Spleen (tissue), 11 donors: ENCODE measurements at regions not wholly inside any gene's neighbourhood (a gene's known extent, or its start where the extent isn't known, plus 50 kb on each side); places are given as distances from the start of the nearest gene placed in this dataset.
"Not testable (repeated sequence)": the region's sequence is repeated elsewhere in the genome, so short reads cannot be mapped to it uniquely, and the experiment has no call there.

Experiments used
- DNase-seq: peaks from one replicate; pipeline ENCODE4 v3.0.0-alpha.2; 2020
- H3K27ac ChIP-seq, 8 donors: fragments of 200-600 bp; sonication (generic) in 7 of 8; 1 replicate in 4 of 8; 2 replicates in 4 of 8; pipeline versions ENCODE4 v1.5.0 to v1.8.0; 2016 to 2021; ENCODE audit warnings: inconsistent platforms in 4 of 8, mild to moderate bottlenecking in 4 of 8, moderate library complexity in 1 of 8
- H3K27me3 ChIP-seq, 7 donors: fragments of 200-600 bp; sonication (generic) in 6 of 7; replicated peaks in 1 of 7; 1 replicate in 4 of 7; 2 replicates in 3 of 7; pipeline versions ENCODE4 v1.5.0 to v1.8.0; 2016 to 2021; ENCODE audit warnings: inconsistent platforms in 3 of 7, mild to moderate bottlenecking in 1 of 7
- H3K36me3 ChIP-seq, 6 donors: fragments of 200-600 bp; sonication (generic) in 5 of 6; 1 replicate in 4 of 6; 2 replicates in 2 of 6; pipeline versions ENCODE4 v1.5.0 to v1.8.0; 2016 to 2021; ENCODE audit warnings: inconsistent platforms in 2 of 6
- H3K4me1 ChIP-seq, 6 donors: fragments of 200-600 bp; sonication (generic) in 5 of 6; 1 replicate in 3 of 6; 2 replicates in 3 of 6; pipeline versions ENCODE4 v1.5.0 to v1.8.0; 2016 to 2021; ENCODE audit warnings: inconsistent platforms in 3 of 6
- H3K4me3 ChIP-seq, 8 donors: fragments of 200-600 bp; sonication (generic) in 7 of 8; 1 replicate in 4 of 8; 2 replicates in 4 of 8; pipeline versions ENCODE4 v1.5.0 to v1.8.0; 2016 to 2021; ENCODE audit warnings: inconsistent platforms in 4 of 8, mild to moderate bottlenecking in 4 of 8, moderate library complexity in 2 of 8
- H3K9me3 ChIP-seq, 8 donors: fragments of 200-600 bp; sonication (generic) in 7 of 8; 1 replicate in 4 of 8; 2 replicates in 4 of 8; pipeline versions ENCODE4 v1.5.0 to v1.8.0; 2016 to 2021; ENCODE audit warnings: inconsistent platforms in 4 of 8
- CTCF ChIP-seq, 11 experiments: fragments of 200-600 bp in 7 of 11; fragments of 450-650 bp in 4 of 11; sonication (generic) in 4 of 11; IDR thresholded peaks in 8 of 11; conservative IDR thresholded peaks in 3 of 11; 1 replicate in 7 of 11; 2 replicates in 4 of 11; pipeline versions ENCODE4 v1.4.0 to v1.8.0; 2016 to 2021; ENCODE audit warnings: antibody characterized with exemption in 11 of 11, inconsistent platforms in 4 of 11, mild to moderate bottlenecking in 1 of 11
- POLR2A ChIP-seq, 3 donors: fragments of 450-650 bp; IDR thresholded peaks; one replicate each; pipeline ENCODE4 v1.5.1; 2017; ENCODE audit warnings: antibody characterized with exemption in 3 of 3, mild to moderate bottlenecking in 1 of 3
- POLR2AphosphoS5 ChIP-seq, 3 donors: sonication (generic); formaldehyde crosslinking; IDR thresholded peaks; one replicate each; pipeline ENCODE4 v1.5.1; 2017; ENCODE audit warnings: antibody characterized with exemption in 3 of 3
- WGBS, 5 donors: extraction: QIAGEN DNeasy Blood & Tissue Kit in 3 of 5; methylation state at CpG; one replicate each; pipeline versions ENCODE4 v1.1.5 to v1.1.7; 2013 to 2018; 5-methylcytosine and 5-hydroxymethylcytosine counted together
- intact Hi-C: fragments of 100-400 bp; cut with DNase I; formaldehyde crosslinking; loops from one replicate; pipeline ENCODE4 v1.15.0; 2023; ENCODE audit warnings: low total_unique reads
- donor health status: healthy with polysubstance abuse.
- donor health status: DM: no; HTN: no; CAD: no; lungs with moderate emphysema.
- donor health status: DM: no; HTN: no; CAD: no.
- donor health status: Bipolar disorder and iron deficiency.
- donor health status: healthy.
- donor health status: DM: no; HTN: no; CAD: no.
- donor health status: DM: yes; HTN: yes; CAD: no.

- H3K27ac ChIP-seq, result no peak overlapping the region
- H3K27me3 ChIP-seq, result peaks cover 0 to 13% (median 0%) of the 10 kb centered on the region in 7 donors
- no peak for TF ChIP-seq CTCF (IDR thresholded peaks at IDR 0.05 in 8 of 11, conservative IDR thresholded peaks at IDR 0.05 in 3 of 11)
- no peak for TF ChIP-seq POLR2AphosphoS5 (IDR thresholded peaks at IDR 0.05)
- no peak for TF ChIP-seq POLR2A (IDR thresholded peaks at IDR 0.05)
- DNase-seq, result peak; percentile 71
- H3K4me1 ChIP-seq, result peaks cover 0 to 22% (median 0%) of the 10 kb centered on the region in 6 donors
- intact Hi-C loops, result loop anchor here (10.0 kb wide), 2 partner anchors 93 to 293 kb away; no protein-coding TSS in a partner anchor
- H3K36me3 ChIP-seq, result no peaks in the 10 kb centered on the region
- peaks cover 0 to 4% (median 1%) of the 10 kb centered on the region in 8 donors for H3K9me3 ChIP-seq
- 50 to 67% (median 58%) methylated on average over 20 of the region's 20 CpGs for WGBS, 5 donors
- H3K4me3 ChIP-seq, result no peak overlapping the region
Measured at GRCh38 chr7:3157566-3158287, 114.1 kb upstream of the CARD11 start.

GRCh38 chr7:3158341-3158760 is 114.7 kb upstream of the CARD11 start:
- no peaks in the 10 kb centered on the region for H3K36me3 ChIP-seq
- TF ChIP-seq POLR2A (IDR thresholded peaks at IDR 0.05) (no peak), CTCF (IDR thresholded peaks at IDR 0.05 in 8 of 11, conservative IDR thresholded peaks at IDR 0.05 in 3 of 11) (no peak), POLR2AphosphoS5 (IDR thresholded peaks at IDR 0.05) (no peak)
- H3K4me1 ChIP-seq, result peaks cover 0 to 15% (median 0%) of the 10 kb centered on the region in 6 donors
- H3K27me3 ChIP-seq, result peaks cover 0 to 13% (median 0%) of the 10 kb centered on the region in 7 donors
- WGBS, 5 donors, result 80 to 86% (median 81%) methylated on average over 11 of the region's 11 CpGs
- no peak for DNase-seq
- peaks cover 0 to 8% (median 2%) of the 10 kb centered on the region in 8 donors for H3K9me3 ChIP-seq
- no peak overlapping the region for H3K4me3 ChIP-seq
- H3K27ac ChIP-seq, result no peak overlapping the region
- intact Hi-C loops, result loop anchor here (10.0 kb wide), 2 partner anchors 94 to 294 kb away; no protein-coding TSS in a partner anchor

- Histone ChIP-seq H3K27me3 (peaks cover 0 to 13% (median 0%) of the 10 kb centered on the region in 7 donors), H3K4me1 (peaks cover 0 to 10% (median 0%) of the 10 kb centered on the region in 6 donors), H3K9me3 (peaks cover 0 to 8% (median 2%) of the 10 kb centered on the region in 8 donors), H3K36me3 (no peaks in the 10 kb centered on the region), H3K27ac (no peak overlapping the region), H3K4me3 (no peak overlapping the region)
- intact Hi-C loops, result loop anchor here (10.0 kb wide), 2 partner anchors 94 to 294 kb away; no protein-coding TSS in a partner anchor
- no peak for DNase-seq
- TF ChIP-seq CTCF (IDR thresholded peaks at IDR 0.05 in 8 of 11, conservative IDR thresholded peaks at IDR 0.05 in 3 of 11) (no peak), POLR2AphosphoS5 (IDR thresholded peaks at IDR 0.05) (no peak), POLR2A (IDR thresholded peaks at IDR 0.05) (no peak)
- 72 to 84% (median 76%) methylated on average over 4 of the region's 4 CpGs for WGBS, 5 donors
Measured at GRCh38 chr7:3159039-3159438, 115.4 kb upstream of the CARD11 start.

DNA sequence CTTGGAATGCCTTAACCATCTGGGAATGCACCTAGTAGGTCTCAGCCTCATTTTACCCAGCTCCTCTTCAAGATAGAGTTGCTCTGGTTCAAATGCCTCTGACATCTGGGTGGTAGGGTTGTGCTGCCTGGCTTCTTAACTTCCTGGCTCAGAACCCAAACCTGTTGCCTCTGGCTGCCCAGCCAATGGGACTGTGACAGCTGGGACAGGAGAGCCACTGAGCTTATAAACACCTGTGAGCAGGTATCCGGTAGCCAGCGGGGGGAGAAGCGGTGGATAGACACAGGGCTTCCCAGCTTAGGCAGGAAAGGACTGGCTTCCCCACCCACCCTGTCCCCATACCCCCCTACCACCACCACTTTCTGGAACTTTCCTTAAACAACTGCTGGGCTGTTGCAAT is 115.8 kb upstream of the CARD11 start:
- peaks cover 0 to 8% (median 2%) of the 10 kb centered on the region in 8 donors for H3K9me3 ChIP-seq
- H3K4me3 ChIP-seq, result no peak overlapping the region
- intact Hi-C loops, result loop anchor here (10.0 kb wide), 2 partner anchors 95 to 295 kb away; no protein-coding TSS in a partner anchor
- H3K27ac ChIP-seq, result no peak overlapping the region
- peaks cover 0 to 9% (median 0%) of the 10 kb centered on the region in 7 donors for H3K27me3 ChIP-seq
- 67 to 88% (median 74%) methylated on average over 3 of the region's 3 CpGs for WGBS, 5 donors
- H3K4me1 ChIP-seq, result peaks cover 0 to 6% (median 0%) of the 10 kb centered on the region in 6 donors
- TF ChIP-seq CTCF (IDR thresholded peaks at IDR 0.05 in 8 of 11, conservative IDR thresholded peaks at IDR 0.05 in 3 of 11) (no peak), POLR2A (IDR thresholded peaks at IDR 0.05) (no peak), POLR2AphosphoS5 (IDR thresholded peaks at IDR 0.05) (no peak)
- DNase-seq, result no peak
- no peaks in the 10 kb centered on the region for H3K36me3 ChIP-seq

GRCh38 chr7:3159926-3160325 is 116.3 kb upstream of the CARD11 start:
- peaks cover 0 to 11% (median 0%) of the 10 kb centered on the region in 7 donors for H3K27me3 ChIP-seq
- H3K4me3 ChIP-seq, H3K4me1 ChIP-seq, H3K36me3 ChIP-seq, H3K27ac ChIP-seq, H3K9me3 ChIP-seq, DNase-seq: not testable (repeated sequence)
- intact Hi-C loops, result loop anchor here (10.0 kb wide), 2 partner anchors 95 to 295 kb away; no protein-coding TSS in a partner anchor
- 83 to 92% (median 87%) methylated on average over 5 of the region's 5 CpGs for WGBS, 5 donors
